T-helper 1 cell (primary cell): ENCODE measurements at regions not wholly inside any gene's neighbourhood (a gene's known extent, or its start where the extent isn't known, plus 50 kb on each side); places are given as distances from the start of the nearest gene placed in this dataset.

Experiments used
- DNase-seq, 5 donors: peaks; one replicate each; pipeline ENCODE4 v3.0.0-alpha.2; 2012 to 2020

- DNase-seq, result no peak
These were observed 523.9 kb downstream of the FUT8 start for GRCh38 chr14:65936342-65936975.

- peak in 1 of 5 donors; percentile 39 for DNase-seq
These were observed 524.8 kb downstream of the FUT8 start for GRCh38 chr14:65937079-65937959.

GRCh38 chr14:65937960-65938316 lies 525.4 kb downstream of the FUT8 start:
- DNase-seq, result no peak

- peak in 1 of 5 donors; percentile 54 for DNase-seq
These were observed 526.2 kb downstream of the FUT8 start for GRCh38 chr14:65938738-65939137.

GRCh38 chr14:65939184-65939583 lies 526.7 kb downstream of the FUT8 start:
- no peak for DNase-seq

GRCh38 chr14:65940056-65940735 lies 527.7 kb downstream of the FUT8 start:
- DNase-seq, result peak in 1 of 5 donors; percentile 37

- DNase-seq, result no peak
These were observed 528.6 kb downstream of the FUT8 start for GRCh38 chr14:65941091-65941490.

GRCh38 chr14:65943150-65943549 lies 530.6 kb downstream of the FUT8 start:
- DNase-seq, result no peak

- no peak for DNase-seq
These were observed 531.4 kb downstream of the FUT8 start for GRCh38 chr14:65943916-65944410.

- no peak for DNase-seq
These were observed 532.8 kb downstream of the FUT8 start for GRCh38 chr14:65945327-65945726.

GRCh38 chr14:65946494-65946893 lies 534.0 kb downstream of the FUT8 start:
- DNase-seq, result no peak

- DNase-seq, result no peak
These were observed 535.8 kb downstream of the FUT8 start for GRCh38 chr14:65948302-65948701.

GRCh38 chr14:65949711-65950516 lies 536.3 kb upstream of the CCDC196 start:
- DNase-seq, result peak in 2 of 5 donors; percentile 10 to 73

GRCh38 chr14:65954942-65955341 lies 531.2 kb upstream of the CCDC196 start:
- no peak for DNase-seq

GRCh38 chr14:65957631-65958205 lies 528.5 kb upstream of the CCDC196 start:
- DNase-seq, result no peak

GRCh38 chr14:65958664-65959562 lies 527.3 kb upstream of the CCDC196 start:
- DNase-seq, result peak in 1 of 5 donors; percentile 57

- DNase-seq, result no peak
These were observed 526.6 kb upstream of the CCDC196 start for GRCh38 chr14:65959563-65960024.

- DNase-seq, result peak; percentile 15 to 70 (median 49)
These were observed 525.2 kb upstream of the CCDC196 start for GRCh38 chr14:65961004-65961403.

- DNase-seq, result no peak
These were observed 523.2 kb upstream of the CCDC196 start for GRCh38 chr14:65962952-65963351.

- no peak for DNase-seq
These were observed 521.8 kb upstream of the CCDC196 start for GRCh38 chr14:65964366-65964765.

GRCh38 chr14:65966188-65966587 lies 520.0 kb upstream of the CCDC196 start:
- no peak for DNase-seq
